A549 (cell line): ENCODE measurements at regions not wholly inside any gene's neighbourhood (a gene's known extent, or its start where the extent isn't known, plus 50 kb on each side); places are given as distances from the start of the nearest gene placed in this dataset.

Source experiments
- ATAC-seq, 2 experiments: fragments of 200-7000 bp in 1 of 2; fragments of >200 bp in 1 of 2; cut with Nextera tagmentation in 1 of 2; cut with Tn5 transposase in 1 of 2; 3 replicates each; pipeline versions ENCODE4 v1.8.0 to v1.9.1; 2018 to 2020; ENCODE audit warnings: mild to moderate bottlenecking in 1 of 2, moderate library complexity in 1 of 2
- CTCF ChIA-PET: fragments of 300-600 bp; sonication (Branson Sonifier 250); formaldehyde crosslinking; extraction: SDS; loops from one replicate; lab custom pipeline; 2021; ENCODE audit warnings: antibody characterized with exemption, inconsistent platforms; lab: Yijun Ruan, JAX
- POLR2A ChIA-PET: fragments of 350-600 bp; formaldehyde crosslinking; extraction: SDS; loops from one replicate; lab custom pipeline; 2021; ENCODE audit warnings: antibody characterized with exemption, inconsistent platforms; lab: Yijun Ruan, JAX
- DNase-seq, 2 experiments: peaks; one replicate each; pipeline versions ENCODE4 v3.0.0 to v3.0.0-alpha.2; 2011 to 2016; ENCODE audit warnings: low read depth in 1 of 2, low spot score in 1 of 2
- FAIRE-seq: peaks from 2 replicates; lab custom pipeline; 2011; peaks lifted over from hg19 to GRCh38; lab: Jason Lieb, UNC
- H3K27ac ChIP-seq, 2 experiments: fragments of >200 bp; sonication (Bioruptor Twin); formaldehyde crosslinking; 3 replicates each; pipeline ENCODE4 v1.5.1; 2016 to 2017
- H3K4me1 ChIP-seq: fragments of >200 bp; sonication (Bioruptor Twin); formaldehyde crosslinking; 3 replicates; pipeline ENCODE4 v1.6.1; 2016
- H3K4me2 ChIP-seq: fragments of >200 bp; sonication (Bioruptor Twin); formaldehyde crosslinking; 3 replicates; pipeline ENCODE4 v1.6.1; 2016
- H3K4me3 ChIP-seq: fragments of >200 bp; sonication (Bioruptor Twin); formaldehyde crosslinking; 3 replicates; pipeline ENCODE4 v1.5.1; 2016
- H3K9me3 ChIP-seq: fragments of >200 bp; sonication (Bioruptor Twin); formaldehyde crosslinking; 3 replicates; pipeline ENCODE4 v1.6.1; 2016
- CEBPB ChIP-seq, 2 experiments: fragments of >200 bp in 1 of 2; sonication (Bioruptor Twin) in 1 of 2; formaldehyde crosslinking in 1 of 2; IDR thresholded peaks; 2 replicates each; pipeline ENCODE4 v1.6.1; 2012 to 2016
- CHD2 ChIP-seq: fragments of 150-350 bp; IDR thresholded peaks from 2 replicates; pipeline ENCODE4 v1.6.1; 2014; ENCODE audit warnings: low read length; ENCODE audit not compliant: partially characterized antibody
- E2F6 ChIP-seq: IDR thresholded peaks from 2 replicates; pipeline ENCODE4 v1.6.1; 2012; ENCODE audit warnings: low read depth, borderline replicate concordance
- EHF ChIP-seq: fragments of 250-450 bp; sonication (Bioruptor Pico); IDR thresholded peaks from 2 replicates; pipeline ENCODE4 v1.5.0; 2020; ENCODE audit warnings: mild to moderate bottlenecking
- ESRRA ChIP-seq: fragments of 150-350 bp; IDR thresholded peaks from 2 replicates; pipeline ENCODE4 v1.6.1; 2014; ENCODE audit warnings: mild to moderate bottlenecking, low read length, borderline replicate concordance
- FOSB ChIP-seq: fragments of 250-450 bp; sonication (Bioruptor Pico); IDR thresholded peaks from 2 replicates; pipeline ENCODE4 v1.5.0; 2020; ENCODE audit warnings: mild to moderate bottlenecking, moderate library complexity
- FOXS1 ChIP-seq: fragments of 250-450 bp; sonication (Bioruptor Pico); IDR thresholded peaks from 2 replicates; pipeline ENCODE4 v1.5.0; 2020; ENCODE audit warnings: mild to moderate bottlenecking, moderate library complexity
- HDAC2 ChIP-seq: fragments of 200-600 bp; sonication (generic); IDR thresholded peaks from 2 replicates; pipeline ENCODE4 v1.6.1; 2016
- HOXA7 ChIP-seq: fragments of 250-450 bp; sonication (Bioruptor Pico); IDR thresholded peaks from 2 replicates; pipeline ENCODE4 v1.5.0; 2020; ENCODE audit warnings: mild to moderate bottlenecking, moderate library complexity
- HOXB13 ChIP-seq: fragments of 250-450 bp; sonication (Bioruptor Pico); IDR thresholded peaks from 2 replicates; pipeline ENCODE4 v1.5.0; 2020; ENCODE audit warnings: low read depth, mild to moderate bottlenecking, moderate library complexity
- JUN ChIP-seq, 2 experiments: fragments of >200 bp; sonication (Bioruptor Twin); formaldehyde crosslinking; IDR thresholded peaks; 2 replicates in 1 of 2; 3 replicates in 1 of 2; pipeline ENCODE4 v1.6.1; 2016 to 2017
- MAZ ChIP-seq: fragments of 150-350 bp; IDR thresholded peaks from 2 replicates; pipeline ENCODE4 v1.6.1; 2014; ENCODE audit warnings: antibody characterized with exemption, low read depth, low read length, borderline replicate concordance
- POLR2A ChIP-seq: IDR thresholded peaks from 2 replicates; pipeline ENCODE4 v1.6.1; 2012; ENCODE audit warnings: mild to moderate bottlenecking, low read length
- RCOR1 ChIP-seq: fragments of 150-350 bp; IDR thresholded peaks from 2 replicates; pipeline ENCODE4 v1.6.1; 2014; ENCODE audit warnings: antibody characterized with exemption, low read length, low read depth
- RFX5 ChIP-seq: fragments of 450-650 bp; IDR thresholded peaks from 2 replicates; pipeline ENCODE4 v1.7.1; 2014; ENCODE audit warnings: antibody characterized with exemption, mild to moderate bottlenecking, moderate library complexity
- RNF2 ChIP-seq: fragments of 200-600 bp; sonication (generic); IDR thresholded peaks from 2 replicates; pipeline ENCODE4 v1.6.1; 2016; ENCODE audit warnings: low read depth, mild to moderate bottlenecking, antibody characterized with exemption, moderate library complexity, borderline replicate concordance
- TFCP2L1 ChIP-seq: fragments of 250-450 bp; sonication (Bioruptor Pico); IDR thresholded peaks from 2 replicates; pipeline ENCODE4 v1.5.0; 2021; ENCODE audit warnings: mild to moderate bottlenecking
- ZC3H11A ChIP-seq: fragments of 450-650 bp; IDR thresholded peaks from 2 replicates; pipeline ENCODE4 v1.6.1; 2014; ENCODE audit warnings: antibody characterized with exemption, mild to moderate bottlenecking
- ZFP36 ChIP-seq: fragments of 450-650 bp; IDR thresholded peaks from 2 replicates; pipeline ENCODE4 v1.6.1; 2014; ENCODE audit warnings: borderline replicate concordance; ENCODE audit not compliant: partially characterized antibody
- ZSCAN20 ChIP-seq: fragments of 250-450 bp; sonication (Bioruptor Pico); IDR thresholded peaks from 2 replicates; pipeline ENCODE4 v1.8.0; 2022; ENCODE audit warnings: mild to moderate bottlenecking, moderate library complexity
- WGBS: methylation state at CpG from one replicate; pipeline ENCODE4 v1.1.6; 2017; ENCODE audit errors: missing lambda C conversion rate; 5-methylcytosine and 5-hydroxymethylcytosine counted together
- TF ChIP-seq, protein P1 (sequence below): fragments of 200-600 bp; sonication (generic); IDR thresholded peaks from 2 replicates; pipeline ENCODE4 v1.6.1; 2016; ENCODE audit warnings: antibody characterized with exemption, mild to moderate bottlenecking, moderate library complexity
- TF ChIP-seq, protein P2 (sequence below): IDR thresholded peaks from 2 replicates; pipeline ENCODE4 v1.6.1; 2012
- TF ChIP-seq, protein P3 (sequence below): fragments of >200 bp; sonication (Bioruptor Twin); formaldehyde crosslinking; IDR thresholded peaks from 3 replicates; pipeline ENCODE4 v1.6.1; 2016

GRCh38 chr13:22569811-22570210 is 611.0 kb upstream of the SGCG start:
- 48% methylated on average over 2 of the region's 2 CpGs for WGBS
- no peak for FAIRE-seq
- CTCF ChIA-PET, result no interaction called here

GRCh38 chr13:22589880-22590279 is 590.9 kb upstream of the SGCG start:
- TF ChIP-seq FOXS1, result no peak
- TF ChIP-seq HDAC2, result no peak
- no peak for TF ChIP-seq EHF
- H3K27ac ChIP-seq, result no peak overlapping the region
- no peak overlapping the region for H3K4me2 ChIP-seq
- 38% methylated on average over 4 of the region's 4 CpGs for WGBS
- CTCF ChIA-PET, result no interaction called here
- no peaks in the 10 kb centered on the region for H3K4me1 ChIP-seq
- FAIRE-seq (no peak), DNase-seq (no peak), ATAC-seq (no peak)
- no peak overlapping the region for H3K4me3 ChIP-seq
- no peaks in the 10 kb centered on the region for H3K9me3 ChIP-seq
- POLR2A ChIA-PET, result no interaction called here

More at GRCh38 chr13:22569811-22570210, 611.0 kb upstream of the SGCG start:
- DNase-seq, result no peak
- Histone ChIP-seq H3K4me1 (no peaks in the 10 kb centered on the region), H3K4me2 (no peak overlapping the region), H3K9me3 (no peaks in the 10 kb centered on the region), H3K27ac (no peak overlapping the region), H3K4me3 (no peak overlapping the region)
- POLR2A ChIA-PET, result no interaction called here
- no peak for ATAC-seq
- TF ChIP-seq E2F6 (no peak), EHF (no peak), RFX5 (no peak)

DNA sequence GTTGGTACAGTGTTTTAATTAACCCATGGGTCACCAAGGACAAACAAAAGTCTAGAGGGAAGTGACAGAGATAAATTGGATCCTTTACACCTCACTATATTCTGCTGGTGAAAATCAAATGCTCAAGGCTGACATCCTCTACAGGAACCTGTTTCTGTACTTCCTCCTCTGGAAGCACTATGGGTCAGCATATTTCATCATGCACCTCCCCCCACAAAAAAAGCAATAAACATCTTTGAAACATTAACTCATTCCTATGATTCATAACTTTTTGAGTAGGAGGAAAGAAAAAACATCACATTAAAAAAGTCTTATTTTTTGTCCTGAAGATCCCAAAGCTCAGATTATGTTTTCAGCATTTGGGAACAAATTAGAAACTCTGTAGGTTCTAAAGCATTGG is 588.3 kb upstream of the SGCG start:
- FAIRE-seq, result no peak
- ATAC-seq, result no peak
- CTCF ChIA-PET, result no interaction called here
- Histone ChIP-seq H3K4me2 (no peak overlapping the region), H3K27ac (no peak overlapping the region), H3K4me3 (no peak overlapping the region), H3K9me3 (no peaks in the 10 kb centered on the region), H3K4me1 (no peaks in the 10 kb centered on the region)
- no peak for DNase-seq
- POLR2A ChIA-PET, result no interaction called here
- TF ChIP-seq RFX5 (no peak), E2F6 (no peak), ESRRA (no peak), ZSCAN20 (CRISPR knock-in tag) (no peak)

GRCh38 chr13:22594041-22594440 is 586.7 kb upstream of the SGCG start:
- no peak for ATAC-seq
- TF ChIP-seq JUN (IDR thresholded peaks at IDR 0.05), result no peak
- TF ChIP-seq HOXB13, result no peak
- no peak for TF ChIP-seq CHD2
- TF ChIP-seq FOSB (CRISPR knock-in tag), result no peak
- no peak for TF ChIP-seq POLR2A
- no peak for TF ChIP-seq HOXA7 (CRISPR knock-in tag)
- TF ChIP-seq RCOR1, result no peak
- no peak for TF ChIP-seq ZC3H11A
- TF ChIP-seq MAZ, result no peak
- no peak for TF ChIP-seq RNF2
- TF ChIP-seq CEBPB (IDR thresholded peaks at IDR 0.05), result no peak
- TF ChIP-seq, protein P1, sequence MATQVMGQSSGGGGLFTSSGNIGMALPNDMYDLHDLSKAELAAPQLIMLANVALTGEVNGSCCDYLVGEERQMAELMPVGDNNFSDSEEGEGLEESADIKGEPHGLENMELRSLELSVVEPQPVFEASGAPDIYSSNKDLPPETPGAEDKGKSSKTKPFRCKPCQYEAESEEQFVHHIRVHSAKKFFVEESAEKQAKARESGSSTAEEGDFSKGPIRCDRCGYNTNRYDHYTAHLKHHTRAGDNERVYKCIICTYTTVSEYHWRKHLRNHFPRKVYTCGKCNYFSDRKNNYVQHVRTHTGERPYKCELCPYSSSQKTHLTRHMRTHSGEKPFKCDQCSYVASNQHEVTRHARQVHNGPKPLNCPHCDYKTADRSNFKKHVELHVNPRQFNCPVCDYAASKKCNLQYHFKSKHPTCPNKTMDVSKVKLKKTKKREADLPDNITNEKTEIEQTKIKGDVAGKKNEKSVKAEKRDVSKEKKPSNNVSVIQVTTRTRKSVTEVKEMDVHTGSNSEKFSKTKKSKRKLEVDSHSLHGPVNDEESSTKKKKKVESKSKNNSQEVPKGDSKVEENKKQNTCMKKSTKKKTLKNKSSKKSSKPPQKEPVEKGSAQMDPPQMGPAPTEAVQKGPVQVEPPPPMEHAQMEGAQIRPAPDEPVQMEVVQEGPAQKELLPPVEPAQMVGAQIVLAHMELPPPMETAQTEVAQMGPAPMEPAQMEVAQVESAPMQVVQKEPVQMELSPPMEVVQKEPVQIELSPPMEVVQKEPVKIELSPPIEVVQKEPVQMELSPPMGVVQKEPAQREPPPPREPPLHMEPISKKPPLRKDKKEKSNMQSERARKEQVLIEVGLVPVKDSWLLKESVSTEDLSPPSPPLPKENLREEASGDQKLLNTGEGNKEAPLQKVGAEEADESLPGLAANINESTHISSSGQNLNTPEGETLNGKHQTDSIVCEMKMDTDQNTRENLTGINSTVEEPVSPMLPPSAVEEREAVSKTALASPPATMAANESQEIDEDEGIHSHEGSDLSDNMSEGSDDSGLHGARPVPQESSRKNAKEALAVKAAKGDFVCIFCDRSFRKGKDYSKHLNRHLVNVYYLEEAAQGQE, result no peak
- TF ChIP-seq, protein P2, sequence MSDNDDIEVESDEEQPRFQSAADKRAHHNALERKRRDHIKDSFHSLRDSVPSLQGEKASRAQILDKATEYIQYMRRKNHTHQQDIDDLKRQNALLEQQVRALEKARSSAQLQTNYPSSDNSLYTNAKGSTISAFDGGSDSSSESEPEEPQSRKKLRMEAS, result no peak
- TF ChIP-seq RFX5, result no peak
- TF ChIP-seq ESRRA, result no peak
- TF ChIP-seq, protein P3, sequence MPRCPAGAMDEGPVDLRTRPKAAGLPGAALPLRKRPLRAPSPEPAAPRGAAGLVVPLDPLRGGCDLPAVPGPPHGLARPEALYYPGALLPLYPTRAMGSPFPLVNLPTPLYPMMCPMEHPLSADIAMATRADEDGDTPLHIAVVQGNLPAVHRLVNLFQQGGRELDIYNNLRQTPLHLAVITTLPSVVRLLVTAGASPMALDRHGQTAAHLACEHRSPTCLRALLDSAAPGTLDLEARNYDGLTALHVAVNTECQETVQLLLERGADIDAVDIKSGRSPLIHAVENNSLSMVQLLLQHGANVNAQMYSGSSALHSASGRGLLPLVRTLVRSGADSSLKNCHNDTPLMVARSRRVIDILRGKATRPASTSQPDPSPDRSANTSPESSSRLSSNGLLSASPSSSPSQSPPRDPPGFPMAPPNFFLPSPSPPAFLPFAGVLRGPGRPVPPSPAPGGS, result no peak
- TF ChIP-seq TFCP2L1, result no peak
- no peak for TF ChIP-seq ZFP36
- TF ChIP-seq, all 56 proteins: peak for 0
- no peak overlapping the region for H3K4me2 ChIP-seq
- WGBS, result 58% methylated on average over 8 of the region's 10 CpGs
- DNase-seq, result no peak
- H3K4me3 ChIP-seq, result no peak overlapping the region
- H3K9me3 ChIP-seq, result no peaks in the 10 kb centered on the region
- FAIRE-seq, result no peak
- no peaks in the 10 kb centered on the region for H3K4me1 ChIP-seq
- ChIA-PET CTCF (no interaction called here), POLR2A (no interaction called here)
- H3K27ac ChIP-seq, result no peak overlapping the region
